OCI-M2 (cell line): ENCODE measurements at regions not wholly inside any gene's neighbourhood (a gene's known extent, or its start where the extent isn't known, plus 50 kb on each side); places are given as distances from the start of the nearest gene placed in this dataset.

Experiments
- DNase-seq: peaks from one replicate; lab custom pipeline; 2025; ENCODE audit not compliant: unreplicated experiment; lab: John Stamatoyannopoulos, UW

- no peak for DNase-seq
Observed at GRCh38 chr2:43057742-43058725, 168.4 kb downstream of the ZFP36L2 start.

- DNase-seq: no peak
Observed at GRCh38 chr2:43057026-43057741, 169.2 kb downstream of the ZFP36L2 start.

- DNase-seq: no peak
Observed at GRCh38 chr2:43055985-43056384, 170.4 kb downstream of the ZFP36L2 start.

GRCh38 chr2:43055086-43055912 lies 171.1 kb downstream of the ZFP36L2 start:
- DNase-seq: no peak

GRCh38 chr2:43054367-43054766 lies 172.0 kb downstream of the ZFP36L2 start:
- no peak for DNase-seq

- DNase-seq: no peak
Observed at GRCh38 chr2:43052944-43053306, 173.5 kb downstream of the ZFP36L2 start.

GRCh38 chr2:43052204-43052943 lies 174.0 kb downstream of the ZFP36L2 start:
- no peak for DNase-seq

GRCh38 chr2:43051338-43051737 lies 175.1 kb downstream of the ZFP36L2 start:
- DNase-seq: no peak

GRCh38 chr2:43050866-43051265 lies 175.5 kb downstream of the ZFP36L2 start:
- DNase-seq: no peak

- DNase-seq: no peak
Observed at GRCh38 chr2:43049836-43050801, 176.3 kb downstream of the ZFP36L2 start.

GRCh38 chr2:43047187-43047780 lies 179.1 kb downstream of the ZFP36L2 start:
- DNase-seq: no peak

- no peak for DNase-seq
Observed at GRCh38 chr2:43045866-43046265, 180.5 kb downstream of the ZFP36L2 start.

GRCh38 chr2:43044093-43044681 lies 182.2 kb downstream of the ZFP36L2 start:
- no peak for DNase-seq

- no peak for DNase-seq
Observed at GRCh38 chr2:43043553-43043870, 182.9 kb downstream of the ZFP36L2 start.

- no peak for DNase-seq
Observed at GRCh38 chr2:43041661-43042360, 184.6 kb downstream of the ZFP36L2 start.

GRCh38 chr2:43041173-43041591 lies 185.2 kb downstream of the ZFP36L2 start:
- DNase-seq: no peak

- no peak for DNase-seq
Observed at GRCh38 chr2:43040084-43040854, 186.1 kb downstream of the ZFP36L2 start.
